Choroid plexus epithelial cell (primary cell): ENCODE measurements at regions not wholly inside any gene's neighbourhood (a gene's known extent, or its start where the extent isn't known, plus 50 kb on each side); places are given as distances from the start of the nearest gene placed in this dataset.

Experiments
- DNase-seq: peaks from one replicate; pipeline ENCODE4 v3.0.0-alpha.2; 2010; ENCODE audit warnings: low read depth
- H3K4me3 ChIP-seq: 2 replicates; pipeline ENCODE4 v1.5.1; 2011; ENCODE audit warnings: low read depth, mild to moderate bottlenecking, control low read depth, low read length, moderate library complexity
- TF ChIP-seq, protein P1 (sequence below): conservative IDR thresholded peaks from 2 replicates; pipeline ENCODE4 v1.5.1; 2011; ENCODE audit warnings: low read depth, mild to moderate bottlenecking, control low read depth, inconsistent platforms, low read length, moderate library complexity

DNA sequence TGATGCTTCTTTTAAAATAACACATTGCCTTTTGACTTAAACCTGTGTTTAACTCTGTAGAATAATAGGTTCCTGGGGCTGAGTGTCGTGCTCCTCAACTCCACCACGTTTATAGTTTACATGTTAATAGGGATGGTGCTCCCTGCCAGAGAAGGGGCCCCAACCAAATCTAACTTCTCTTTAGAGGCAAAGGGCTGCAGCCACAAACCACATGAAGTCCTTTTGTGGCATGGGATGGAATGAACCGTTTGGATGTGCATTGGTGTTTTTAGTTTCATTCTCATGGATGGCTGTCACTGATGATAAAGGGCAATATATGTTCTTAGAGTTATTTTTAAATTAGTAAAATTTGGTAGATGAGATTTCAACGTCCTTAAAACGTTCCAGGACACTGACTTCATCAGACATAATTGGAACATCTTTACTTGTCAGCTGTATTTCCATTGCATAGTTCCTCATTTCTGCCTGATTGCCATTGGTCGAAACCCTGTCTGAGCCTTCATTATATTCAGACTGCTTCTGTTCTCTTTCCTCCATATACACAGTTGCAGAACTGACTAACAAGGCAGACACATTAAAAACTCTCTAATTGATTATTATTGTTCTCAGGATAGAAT is 60.4 kb upstream of the HPF1 start:
- no peak for DNase-seq
- no peak overlapping the region for H3K4me3 ChIP-seq
- TF ChIP-seq, protein P1, sequence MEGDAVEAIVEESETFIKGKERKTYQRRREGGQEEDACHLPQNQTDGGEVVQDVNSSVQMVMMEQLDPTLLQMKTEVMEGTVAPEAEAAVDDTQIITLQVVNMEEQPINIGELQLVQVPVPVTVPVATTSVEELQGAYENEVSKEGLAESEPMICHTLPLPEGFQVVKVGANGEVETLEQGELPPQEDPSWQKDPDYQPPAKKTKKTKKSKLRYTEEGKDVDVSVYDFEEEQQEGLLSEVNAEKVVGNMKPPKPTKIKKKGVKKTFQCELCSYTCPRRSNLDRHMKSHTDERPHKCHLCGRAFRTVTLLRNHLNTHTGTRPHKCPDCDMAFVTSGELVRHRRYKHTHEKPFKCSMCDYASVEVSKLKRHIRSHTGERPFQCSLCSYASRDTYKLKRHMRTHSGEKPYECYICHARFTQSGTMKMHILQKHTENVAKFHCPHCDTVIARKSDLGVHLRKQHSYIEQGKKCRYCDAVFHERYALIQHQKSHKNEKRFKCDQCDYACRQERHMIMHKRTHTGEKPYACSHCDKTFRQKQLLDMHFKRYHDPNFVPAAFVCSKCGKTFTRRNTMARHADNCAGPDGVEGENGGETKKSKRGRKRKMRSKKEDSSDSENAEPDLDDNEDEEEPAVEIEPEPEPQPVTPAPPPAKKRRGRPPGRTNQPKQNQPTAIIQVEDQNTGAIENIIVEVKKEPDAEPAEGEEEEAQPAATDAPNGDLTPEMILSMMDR = no peak

DNA sequence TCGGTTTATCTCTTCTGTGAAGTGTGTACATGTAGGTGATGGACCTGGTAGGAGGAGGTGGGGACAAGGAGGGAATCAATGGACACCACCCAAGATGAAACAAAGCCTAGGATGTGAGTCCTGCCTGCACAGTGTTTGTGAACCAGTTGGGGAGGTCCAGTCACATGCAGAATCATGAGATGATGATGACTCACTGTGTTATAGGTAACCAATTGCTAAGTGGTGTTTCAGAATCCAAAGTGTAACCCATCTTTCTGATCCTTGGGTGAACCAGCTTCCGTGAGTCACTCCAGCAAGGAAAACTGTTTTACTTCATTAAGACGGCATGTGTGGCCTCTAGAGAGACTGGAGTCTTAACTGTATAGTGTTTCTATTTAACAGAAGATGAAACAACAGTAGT is 57.9 kb upstream of the HPF1 start:
- no peak overlapping the region for H3K4me3 ChIP-seq
- DNase-seq = peak; percentile 6
- TF ChIP-seq, protein P1 = no peak

DNA sequence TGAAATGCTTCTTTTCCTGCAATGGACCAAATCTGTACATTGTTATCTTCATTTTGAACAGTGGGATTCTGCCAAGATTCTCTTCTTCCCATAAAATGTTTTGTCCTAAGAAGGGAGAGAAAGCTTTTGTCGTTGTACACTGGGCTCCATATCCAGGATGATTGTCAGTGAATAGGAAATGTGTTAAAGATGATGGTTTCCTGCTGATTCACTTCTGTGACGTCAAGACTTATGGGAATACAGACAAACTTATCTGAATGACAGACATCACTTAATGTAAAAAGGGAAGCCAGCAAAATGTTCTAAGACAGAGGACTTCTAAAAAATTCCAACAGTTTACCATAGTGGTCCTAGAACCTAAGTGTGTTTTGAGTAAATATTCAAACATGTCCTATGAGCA is 53.7 kb upstream of the HPF1 start:
- DNase-seq = no peak
- TF ChIP-seq, protein P1 = no peak
- H3K4me3 ChIP-seq = no peak overlapping the region

DNA sequence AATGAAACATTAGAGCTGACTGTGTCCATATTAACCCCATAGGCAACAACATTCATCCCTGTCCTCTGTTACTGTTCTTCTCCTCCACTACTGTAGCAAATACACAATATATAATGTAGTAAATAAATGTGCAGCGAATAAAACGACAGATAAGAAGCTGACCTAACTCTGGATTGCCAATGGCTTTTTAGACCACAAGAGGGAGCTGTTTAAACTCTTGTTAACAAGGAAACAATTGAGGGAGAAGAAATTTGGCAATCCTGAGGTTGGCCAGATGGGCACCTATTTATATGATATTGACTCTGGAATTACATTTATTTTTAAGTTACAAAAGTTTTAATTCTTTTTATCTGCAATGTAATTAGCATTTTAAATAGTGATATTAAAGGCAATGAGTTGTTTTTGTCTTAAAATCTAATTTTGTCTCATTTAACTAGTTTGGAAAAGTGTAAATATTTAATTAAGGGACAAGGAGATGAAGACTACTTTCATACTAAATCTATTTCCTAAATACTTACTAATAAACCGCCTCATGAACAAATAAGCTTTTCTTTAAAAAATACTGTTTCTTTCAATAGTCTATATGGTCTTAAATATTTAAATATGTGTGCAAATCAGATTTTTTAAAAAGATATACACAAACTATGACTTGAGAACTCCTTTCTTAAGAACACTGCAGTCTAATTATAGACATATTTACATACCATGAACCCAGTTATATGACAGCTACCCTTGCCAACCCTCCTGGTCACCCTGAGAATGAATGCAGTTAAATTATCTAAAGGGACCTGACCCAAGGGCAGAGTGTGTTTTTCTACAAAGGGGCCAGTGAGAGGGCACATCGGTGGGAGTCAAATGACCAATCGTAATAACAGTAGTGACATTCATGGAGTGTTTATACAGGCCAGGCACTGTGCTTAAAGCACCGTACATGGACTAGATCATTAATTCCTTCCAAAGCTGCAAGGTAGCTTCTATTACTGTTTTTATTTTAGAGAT is 52.9 kb upstream of the HPF1 start:
- TF ChIP-seq, protein P1 = peak; percentile 84
- DNase-seq = peak; percentile 92
- no peak overlapping the region for H3K4me3 ChIP-seq

DNA sequence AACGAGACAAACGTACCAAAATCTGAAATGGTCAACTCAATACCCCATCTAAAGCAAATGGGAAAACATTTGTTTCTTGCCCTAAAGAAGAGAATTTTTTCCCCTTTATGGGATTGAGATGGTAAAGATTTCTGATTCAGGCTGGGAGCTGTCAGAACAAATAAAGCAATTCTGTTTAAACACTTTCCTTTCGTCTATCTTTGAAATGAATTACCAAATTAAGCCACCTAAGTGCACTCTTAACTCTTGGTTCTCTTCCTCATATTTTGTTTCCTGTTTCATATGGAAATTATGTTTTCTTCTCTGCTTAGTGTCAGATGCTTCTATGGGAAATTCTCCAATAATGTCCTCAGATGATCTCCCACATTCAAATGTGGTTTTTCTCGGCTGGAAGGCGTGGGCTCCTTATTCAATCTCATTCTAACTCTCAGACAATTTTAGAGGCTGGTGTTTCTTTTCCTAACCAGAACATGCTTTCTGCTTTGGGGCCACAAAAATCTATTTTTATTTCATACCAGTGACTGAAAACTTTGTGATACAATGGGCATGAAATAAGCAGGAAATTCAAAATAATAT is 50.3 kb upstream of the HPF1 start:
- no peak overlapping the region for H3K4me3 ChIP-seq
- DNase-seq = no peak
- TF ChIP-seq, protein P1 = no peak
